Hypothalamus (tissue), 51 donors: ENCODE measurements at regions not wholly inside any gene's neighbourhood (a gene's known extent, or its start where the extent isn't known, plus 50 kb on each side); places are given as distances from the start of the nearest gene placed in this dataset.
"Not testable (repeated sequence)": the region's sequence is repeated elsewhere in the genome, so short reads cannot be mapped to it uniquely, and the experiment has no call there.

Experiments used
- DNase-seq, 51 donors: peaks; one replicate each; lab custom pipeline; 2025; lab: John Stamatoyannopoulos, UW

DNA sequence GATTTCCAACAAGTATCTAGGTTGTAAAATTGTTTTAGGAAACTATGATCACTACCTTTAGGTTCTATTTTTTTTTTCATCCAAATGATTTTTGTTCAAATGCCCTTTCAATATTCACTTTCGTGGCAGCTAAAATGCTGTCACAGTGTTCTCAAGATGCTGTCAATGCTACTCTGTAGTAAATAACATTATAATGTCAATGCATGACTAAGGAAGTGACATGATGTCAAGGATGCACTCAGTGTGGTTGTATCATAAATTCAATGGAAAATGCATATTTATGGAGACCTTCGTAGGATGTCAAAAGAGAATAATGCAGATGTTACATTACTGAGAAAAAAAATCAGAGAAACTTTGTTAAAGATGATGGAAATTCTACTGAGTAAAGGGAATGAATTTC, 673.8 kb downstream of the ANKRD7 start:
- no peak for DNase-seq

DNA sequence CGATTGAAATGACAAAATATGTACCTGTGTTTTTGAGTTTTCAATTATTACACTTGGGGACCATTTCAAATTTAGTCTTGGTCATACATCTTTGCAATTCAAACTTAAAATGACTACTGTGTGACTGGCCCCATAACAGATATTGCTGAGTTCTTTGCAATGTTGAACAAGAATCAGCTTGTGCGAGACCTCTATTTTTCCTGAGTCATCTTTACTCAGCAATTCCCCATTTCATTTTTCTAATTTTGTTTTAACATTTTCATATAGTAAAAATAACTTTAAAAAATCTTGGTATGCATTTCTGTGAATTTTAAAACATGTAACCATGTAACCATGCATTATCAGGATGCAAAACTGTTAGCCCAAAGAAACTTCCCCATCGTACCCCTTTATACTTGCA, 678.1 kb downstream of the ANKRD7 start:
- DNase-seq: no peak

- DNase-seq: no peak
Measured at GRCh38 chr7:118907911-118908527, 683.5 kb downstream of the ANKRD7 start.

DNA sequence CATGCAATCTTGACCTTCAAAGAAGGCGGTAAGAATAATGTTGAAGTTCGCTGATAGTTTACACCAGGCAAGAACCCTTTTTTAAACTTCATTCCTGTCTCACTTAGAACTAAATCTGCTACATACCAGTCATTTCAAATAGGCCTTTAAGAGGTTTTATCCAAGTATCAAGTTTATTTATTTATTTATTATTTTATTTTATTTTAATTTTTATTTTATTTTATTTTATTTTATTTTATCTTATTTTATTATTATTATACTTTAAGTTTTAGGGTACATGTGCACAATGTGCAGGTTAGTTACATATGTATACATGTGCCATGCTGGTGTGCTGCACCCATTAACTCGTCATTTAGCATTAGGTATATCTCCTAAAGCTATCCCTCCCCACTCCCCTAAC, 691.6 kb downstream of the ANKRD7 start:
- not testable (repeated sequence) for DNase-seq

DNA sequence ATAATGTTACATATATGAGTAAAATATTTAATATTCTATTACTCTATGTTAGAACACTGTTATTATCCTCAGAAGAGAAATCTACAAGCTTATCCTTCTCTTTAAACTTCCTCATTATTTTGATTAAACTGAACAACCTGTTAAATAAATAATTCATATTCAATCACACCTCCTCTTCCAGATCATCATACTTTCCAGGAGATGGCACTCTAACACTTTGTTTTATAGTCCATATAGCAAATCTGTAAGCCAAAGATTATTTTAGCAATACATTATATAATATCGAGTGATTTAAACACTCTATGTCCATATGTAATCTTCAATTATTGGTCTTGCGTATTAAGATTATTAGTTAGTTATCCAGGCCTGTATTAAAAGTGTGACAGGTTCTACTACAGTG, 694.1 kb downstream of the ANKRD7 start:
- DNase-seq: no peak

DNA sequence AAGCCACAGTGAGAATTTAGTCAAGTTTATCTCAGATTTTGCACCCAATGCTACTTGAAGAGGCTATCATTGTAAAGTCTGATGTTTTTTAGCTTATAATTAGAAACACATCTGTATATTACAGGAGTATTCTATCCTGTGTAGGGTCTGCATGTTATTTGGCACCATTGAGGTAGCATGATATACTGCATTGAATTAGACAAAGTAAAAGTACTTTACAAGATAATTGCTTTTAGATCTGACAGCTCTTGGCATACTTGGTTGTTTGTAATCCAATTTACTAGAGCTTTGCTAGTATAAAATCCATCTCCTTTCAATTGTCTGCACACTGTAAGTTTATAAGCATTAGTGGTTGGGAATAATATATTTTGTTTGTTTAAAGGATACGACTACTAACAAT, 714.3 kb downstream of the ANKRD7 start:
- DNase-seq: no peak

GRCh38 chr7:118944271-118944670, 719.8 kb downstream of the ANKRD7 start:
- no peak for DNase-seq

- no peak for DNase-seq
Measured at GRCh38 chr7:118945911-118946682, 721.6 kb downstream of the ANKRD7 start.

DNA sequence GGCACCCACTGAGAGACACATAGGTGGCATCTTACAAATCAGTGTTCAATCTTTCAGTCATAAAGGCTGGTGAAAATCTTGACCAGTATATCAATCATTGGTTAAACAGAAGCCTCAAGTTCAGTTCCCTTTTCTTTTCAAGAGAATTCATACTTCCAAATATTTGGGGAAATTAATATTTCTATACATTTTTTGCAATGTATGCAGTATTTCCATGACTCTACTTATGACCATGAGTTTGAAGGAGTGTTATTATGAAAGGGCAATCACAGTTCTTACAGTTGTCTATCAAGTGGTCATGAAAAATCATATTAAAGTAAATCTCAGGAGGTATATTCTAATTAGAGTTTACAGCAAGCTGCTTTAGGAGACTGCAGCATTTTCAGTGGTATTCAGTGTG, 724.0 kb downstream of the ANKRD7 start:
- DNase-seq: no peak

DNA sequence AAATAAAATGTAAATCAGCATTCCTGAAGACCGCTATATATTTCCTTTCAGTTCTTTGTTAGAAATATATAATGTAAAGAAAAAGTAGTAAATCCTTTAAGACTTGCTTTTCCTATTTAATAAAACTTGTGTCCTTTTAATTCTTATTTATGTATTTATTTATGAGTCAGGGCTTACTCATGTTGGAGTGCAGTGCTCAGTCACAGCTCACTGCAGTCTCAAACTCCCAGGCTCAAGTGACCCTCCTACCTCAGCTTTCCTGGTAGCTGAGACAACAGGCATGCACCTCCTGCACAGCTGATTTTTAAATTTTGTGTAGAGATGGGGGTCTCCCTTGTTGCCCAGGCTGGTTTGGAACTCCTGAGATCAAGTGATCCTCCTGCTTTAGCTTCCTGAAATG, 724.5 kb downstream of the ANKRD7 start:
- DNase-seq: no peak

DNA sequence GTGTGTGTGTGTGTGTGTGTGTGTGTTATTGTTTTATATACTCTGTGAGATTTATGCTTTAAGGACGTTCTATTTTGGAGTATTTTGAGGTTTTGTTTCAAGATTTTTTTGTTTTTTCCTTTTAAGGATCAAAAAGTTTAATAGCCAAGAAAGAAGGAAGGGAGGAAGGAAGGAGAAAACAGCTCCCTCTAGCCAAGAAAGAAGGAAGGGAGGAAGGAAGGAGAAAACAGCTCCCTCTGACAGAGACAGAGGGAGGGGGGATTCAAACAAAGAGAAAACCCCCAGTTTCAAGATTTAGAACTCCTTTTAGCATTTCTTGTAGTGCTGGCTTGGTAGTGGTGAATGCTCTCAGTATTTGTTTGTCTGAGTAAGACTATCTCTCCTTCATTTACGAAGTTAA, 731.8 kb downstream of the ANKRD7 start:
- DNase-seq: not testable (repeated sequence)

DNA sequence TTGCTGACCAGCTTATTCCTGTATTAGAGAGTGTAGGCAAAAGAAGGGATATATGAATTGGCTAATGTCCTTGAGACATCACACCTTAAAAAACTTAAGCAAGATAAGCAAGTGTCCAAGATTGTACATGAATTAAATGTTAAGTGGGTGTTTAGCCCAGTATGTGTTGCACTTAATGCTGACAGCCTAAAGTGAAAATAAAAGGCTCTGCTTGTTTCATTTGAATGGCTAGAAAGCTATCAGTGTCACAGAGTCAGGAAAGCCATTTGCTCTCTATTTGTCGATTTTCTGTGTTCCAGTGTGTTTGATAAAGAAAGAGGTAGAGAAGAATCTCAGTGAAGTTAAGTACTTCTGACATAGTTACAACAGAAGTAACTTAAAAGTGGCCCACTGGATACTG, 744.9 kb downstream of the ANKRD7 start:
- DNase-seq: no peak

GRCh38 chr7:118971706-118972105, 747.2 kb downstream of the ANKRD7 start:
- DNase-seq: no peak

GRCh38 chr7:118974836-118975235, 750.3 kb downstream of the ANKRD7 start:
- no peak for DNase-seq

DNA sequence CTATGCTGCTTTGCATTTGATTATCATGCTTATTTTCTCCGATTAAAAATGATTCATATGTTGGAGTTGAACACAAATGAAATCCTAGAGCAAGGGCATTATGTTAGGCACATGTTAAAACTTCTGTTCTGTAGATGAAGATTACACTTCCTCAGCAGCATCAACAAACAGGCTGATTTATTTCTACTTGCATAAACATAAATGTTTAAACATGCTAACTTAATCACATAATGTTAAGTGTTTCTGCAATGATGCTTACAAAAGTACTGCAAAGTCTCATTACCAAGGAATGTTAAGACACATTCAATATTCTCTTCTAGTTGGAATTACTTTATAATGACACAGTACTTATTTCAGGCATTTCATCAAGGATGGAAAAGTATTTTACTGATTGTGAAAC, 770.8 kb downstream of the ANKRD7 start:
- DNase-seq: no peak

DNA sequence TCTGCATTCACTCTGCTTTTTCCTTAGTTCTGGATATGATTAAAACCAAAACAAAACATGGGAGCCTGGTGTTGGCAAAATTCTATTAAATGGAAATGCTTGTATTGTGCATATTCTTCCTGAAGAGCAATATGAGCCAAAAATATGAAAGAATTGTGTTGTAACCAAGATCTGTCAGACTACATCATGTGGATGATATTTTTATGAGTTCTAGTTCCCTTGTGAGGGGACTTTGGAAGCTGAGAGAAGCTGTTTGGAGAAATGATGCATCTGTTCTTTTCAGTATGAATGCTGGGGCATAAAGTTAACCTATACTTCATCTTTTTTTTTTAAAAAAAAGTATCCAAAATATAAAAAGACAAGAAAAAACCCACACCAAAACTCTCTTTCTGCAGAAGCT, 782.7 kb downstream of the ANKRD7 start:
- no peak for DNase-seq

DNA sequence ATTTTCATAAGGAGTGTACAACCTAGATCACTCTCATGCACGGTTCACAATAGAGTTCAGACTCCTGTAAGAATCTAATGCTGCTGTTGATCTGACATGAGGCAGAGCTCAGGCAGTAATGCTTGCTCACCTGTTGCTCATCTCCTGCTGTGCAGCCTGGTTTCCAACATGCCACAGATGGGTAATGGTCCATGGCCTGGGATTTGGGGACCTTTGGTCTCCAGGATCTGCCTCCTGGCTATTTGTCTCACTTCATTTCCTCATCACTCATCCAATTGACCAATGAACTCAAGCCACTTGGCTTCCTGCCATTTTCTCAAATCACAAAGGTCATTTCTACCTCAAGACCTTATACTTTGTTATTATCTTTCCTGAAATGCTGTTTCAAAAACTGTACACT, 786.1 kb downstream of the ANKRD7 start:
- no peak for DNase-seq

DNA sequence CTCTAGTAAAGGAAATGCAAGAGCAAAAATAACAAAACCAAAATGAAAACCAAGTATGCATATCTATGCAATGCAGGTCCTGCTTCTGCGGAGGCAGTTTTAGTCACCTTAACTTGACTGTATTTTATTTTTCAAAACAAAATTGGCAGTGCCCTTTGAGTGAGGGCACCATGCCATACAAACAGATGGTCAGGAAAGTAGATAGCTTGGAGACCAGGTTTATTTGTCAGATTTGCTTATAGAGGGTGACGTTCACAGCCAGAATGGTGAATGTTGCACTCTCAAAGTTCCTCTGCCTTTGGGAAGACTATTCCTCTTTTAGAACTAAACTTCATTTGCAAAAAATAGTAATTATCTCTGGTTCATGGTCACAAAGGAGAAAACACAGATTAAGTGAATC, 801.9 kb downstream of the ANKRD7 start:
- no peak for DNase-seq

GRCh38 chr7:119028736-119029135, 804.2 kb downstream of the ANKRD7 start:
- DNase-seq: no peak

DNA sequence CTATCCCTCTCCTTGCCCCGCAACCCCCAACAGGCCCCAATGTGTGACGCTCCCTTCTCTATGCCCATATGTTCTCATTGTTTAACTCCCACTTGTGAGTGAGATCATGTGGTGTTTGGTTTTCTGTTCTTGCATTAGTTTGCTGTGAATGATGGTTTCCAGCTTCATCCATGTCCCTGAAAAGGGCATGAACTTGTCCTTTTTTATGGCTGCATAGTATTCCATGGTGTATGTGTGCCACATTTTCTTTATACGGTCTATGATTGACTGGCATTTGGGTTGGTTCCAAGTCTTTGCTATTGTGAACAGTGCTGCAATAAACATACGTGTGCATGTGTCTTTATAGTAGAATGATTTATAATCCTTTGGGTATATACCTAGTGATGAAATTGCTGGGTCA, 807.6 kb downstream of the ANKRD7 start:
- not testable (repeated sequence) for DNase-seq

DNA sequence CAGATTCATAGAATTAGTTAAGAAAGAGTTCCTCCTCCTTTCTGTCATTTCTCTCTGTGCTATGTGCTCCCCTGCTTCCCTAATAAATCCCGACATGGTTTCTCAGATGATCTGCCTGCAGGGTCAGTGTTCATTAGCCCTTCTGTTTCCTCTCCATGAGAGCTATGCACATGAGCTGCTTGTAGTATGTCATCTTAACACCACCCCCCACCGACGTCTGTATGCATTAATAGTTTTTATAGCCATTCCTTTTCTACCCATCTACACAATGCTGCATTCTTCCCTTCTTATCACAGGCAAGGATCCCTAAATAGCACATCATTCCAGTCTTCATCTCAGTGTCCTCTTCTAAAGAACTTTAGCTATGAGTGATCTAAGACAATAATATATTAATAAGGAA, 809.1 kb downstream of the ANKRD7 start:
- no peak for DNase-seq

DNA sequence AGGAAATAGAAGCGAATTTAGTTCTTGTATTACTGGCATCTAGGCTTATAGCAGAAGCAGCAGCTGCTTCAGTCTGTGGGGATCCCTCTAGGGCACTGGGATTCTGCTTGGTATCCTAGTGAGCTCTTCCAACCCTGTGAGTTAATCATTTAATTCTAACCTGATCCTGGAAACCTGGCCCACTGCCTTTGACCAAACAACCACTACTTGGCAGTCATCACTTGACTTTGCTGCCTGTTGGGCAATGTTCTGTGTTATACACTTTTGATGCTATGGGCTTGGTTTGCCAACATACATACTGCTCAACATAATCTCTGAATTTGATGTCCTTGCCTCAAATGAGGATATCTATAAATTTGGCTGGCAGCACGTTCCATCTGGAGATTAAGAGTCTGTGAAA, 813.4 kb downstream of the ANKRD7 start:
- no peak for DNase-seq

- DNase-seq: no peak
Measured at GRCh38 chr7:119046068-119046467, 821.6 kb downstream of the ANKRD7 start.
